A549 (cell line): ENCODE measurements at regions not wholly inside any gene's neighbourhood (a gene's known extent, or its start where the extent isn't known, plus 50 kb on each side); places are given as distances from the start of the nearest gene placed in this dataset.

Experiments used
- CTCF ChIP-seq: fragments of >200 bp; sonication (Bioruptor Twin); formaldehyde crosslinking; IDR thresholded peaks from 3 replicates; pipeline ENCODE4 v1.5.1; 2016
- KDM1A ChIP-seq: fragments of 200-600 bp; sonication (generic); IDR thresholded peaks from 2 replicates; pipeline ENCODE4 v1.6.1; 2016; ENCODE audit warnings: low read depth, mild to moderate bottlenecking
- NFE2L2 ChIP-seq: fragments of 150-350 bp; conservative IDR thresholded peaks from 2 replicates; pipeline ENCODE4 v1.6.1; 2014; ENCODE audit warnings: low read length
- NPAS2 ChIP-seq: fragments of 250-450 bp; sonication (Bioruptor Pico); IDR thresholded peaks from 2 replicates; pipeline ENCODE4 v1.8.0; 2022; ENCODE audit warnings: mild to moderate bottlenecking, moderate library complexity, borderline replicate concordance
- TF ChIP-seq, protein P1 (sequence below): fragments of 250-450 bp; sonication (Bioruptor Pico); IDR thresholded peaks from 2 replicates; pipeline ENCODE4 v1.5.0; 2020; ENCODE audit warnings: low read depth, mild to moderate bottlenecking, moderate library complexity

- no peak for TF ChIP-seq CTCF
- no peak for TF ChIP-seq KDM1A
- TF ChIP-seq, protein P1, sequence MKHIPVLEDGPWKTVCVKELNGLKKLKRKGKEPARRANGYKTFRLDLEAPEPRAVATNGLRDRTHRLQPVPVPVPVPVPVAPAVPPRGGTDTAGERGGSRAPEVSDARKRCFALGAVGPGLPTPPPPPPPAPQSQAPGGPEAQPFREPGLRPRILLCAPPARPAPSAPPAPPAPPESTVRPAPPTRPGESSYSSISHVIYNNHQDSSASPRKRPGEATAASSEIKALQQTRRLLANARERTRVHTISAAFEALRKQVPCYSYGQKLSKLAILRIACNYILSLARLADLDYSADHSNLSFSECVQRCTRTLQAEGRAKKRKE (CRISPR knock-in tag): no peak
- no peak for TF ChIP-seq NPAS2
- TF ChIP-seq NFE2L2: no peak
These were observed 99.0 kb upstream of the PLXNA2 start for GRCh38 chr1:208343226-208343625.
